GM21717 (cell line): ENCODE measurements at regions not wholly inside any gene's neighbourhood (a gene's known extent, or its start where the extent isn't known, plus 50 kb on each side); places are given as distances from the start of the nearest gene placed in this dataset.
"Not testable (repeated sequence)": the region's sequence is repeated elsewhere in the genome, so short reads cannot be mapped to it uniquely, and the experiment has no call there.

ENCODE experiments used
- ATAC-seq: cut with Tn5 transposase; IDR thresholded peaks from one replicate; pipeline ENCODE4 v1.9.1; 2021; ENCODE audit warnings: mild to moderate bottlenecking, moderate library complexity; ENCODE audit not compliant: unreplicated experiment

DNA sequence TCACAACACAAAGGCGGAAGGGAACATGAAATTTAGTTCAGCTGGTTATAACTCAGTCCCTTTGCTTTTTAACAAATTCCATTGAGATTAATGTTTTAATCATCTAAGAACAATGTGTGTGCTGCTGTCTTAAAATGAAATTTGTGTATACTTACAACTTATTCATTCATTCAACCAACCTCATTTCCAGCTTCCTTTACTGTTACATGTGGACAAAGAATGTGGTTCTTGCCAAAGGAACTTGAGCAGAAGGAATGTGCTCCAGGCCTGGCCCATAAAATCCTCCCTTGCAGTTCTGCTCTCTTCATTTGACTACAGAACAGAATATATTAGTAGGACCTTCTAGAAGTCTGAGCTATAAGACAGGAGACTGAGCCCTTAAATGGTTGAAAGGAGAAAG lies 176.8 kb upstream of the GLRA2 start:
- ATAC-seq, result no peak

DNA sequence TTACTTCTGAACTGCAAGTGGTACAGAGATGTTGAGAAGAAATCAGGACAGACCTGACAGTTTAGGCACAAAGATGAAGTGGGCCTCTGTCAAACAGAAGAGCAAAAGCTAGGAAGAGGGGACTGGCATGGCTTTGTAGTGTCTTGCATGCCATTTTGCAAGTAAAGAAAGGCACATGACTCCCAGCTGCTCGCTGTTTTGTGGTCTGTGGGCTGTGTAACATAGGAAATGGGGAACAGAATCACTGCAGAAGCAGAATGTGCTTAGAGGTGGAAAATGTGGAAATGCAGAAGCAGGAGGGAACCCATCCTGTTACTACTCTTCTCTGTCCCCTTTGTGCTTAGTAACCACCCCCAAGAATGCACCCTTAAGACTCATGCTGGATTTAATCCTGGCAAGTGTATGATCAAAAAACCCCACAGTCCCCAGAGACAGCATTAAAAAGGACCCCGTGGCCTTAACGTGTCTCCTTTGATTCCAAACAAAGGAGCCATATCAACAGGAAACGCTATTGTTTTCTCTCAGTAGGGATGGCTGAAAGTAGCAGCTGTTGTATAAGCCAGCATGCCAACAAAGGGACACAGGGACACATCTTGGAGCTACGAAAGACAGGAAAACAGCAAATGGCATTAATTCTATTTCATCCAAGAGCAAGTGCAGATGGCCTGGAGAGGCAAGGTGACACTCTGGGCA lies 177.6 kb upstream of the GLRA2 start:
- no peak for ATAC-seq

DNA sequence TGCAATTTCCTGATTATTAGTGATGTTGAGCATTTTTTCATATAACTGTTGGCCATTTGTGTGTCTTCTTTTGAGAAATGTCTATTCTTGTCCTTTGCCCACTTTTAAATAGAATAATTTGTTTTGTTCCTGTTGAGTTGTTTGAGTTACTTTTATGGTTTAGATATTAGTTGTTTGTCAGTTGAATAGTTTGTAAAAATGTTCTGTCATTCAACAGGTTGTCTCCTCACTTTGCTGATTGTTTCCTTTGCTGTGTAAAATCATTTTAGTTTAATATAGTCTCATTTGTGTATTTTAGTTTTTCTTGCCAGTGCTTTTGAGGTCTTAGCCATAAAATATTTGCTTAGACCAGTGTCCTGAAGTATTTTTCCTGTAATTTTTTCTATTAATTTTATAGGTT lies 181.8 kb upstream of the GLRA2 start:
- ATAC-seq, result no peak

DNA sequence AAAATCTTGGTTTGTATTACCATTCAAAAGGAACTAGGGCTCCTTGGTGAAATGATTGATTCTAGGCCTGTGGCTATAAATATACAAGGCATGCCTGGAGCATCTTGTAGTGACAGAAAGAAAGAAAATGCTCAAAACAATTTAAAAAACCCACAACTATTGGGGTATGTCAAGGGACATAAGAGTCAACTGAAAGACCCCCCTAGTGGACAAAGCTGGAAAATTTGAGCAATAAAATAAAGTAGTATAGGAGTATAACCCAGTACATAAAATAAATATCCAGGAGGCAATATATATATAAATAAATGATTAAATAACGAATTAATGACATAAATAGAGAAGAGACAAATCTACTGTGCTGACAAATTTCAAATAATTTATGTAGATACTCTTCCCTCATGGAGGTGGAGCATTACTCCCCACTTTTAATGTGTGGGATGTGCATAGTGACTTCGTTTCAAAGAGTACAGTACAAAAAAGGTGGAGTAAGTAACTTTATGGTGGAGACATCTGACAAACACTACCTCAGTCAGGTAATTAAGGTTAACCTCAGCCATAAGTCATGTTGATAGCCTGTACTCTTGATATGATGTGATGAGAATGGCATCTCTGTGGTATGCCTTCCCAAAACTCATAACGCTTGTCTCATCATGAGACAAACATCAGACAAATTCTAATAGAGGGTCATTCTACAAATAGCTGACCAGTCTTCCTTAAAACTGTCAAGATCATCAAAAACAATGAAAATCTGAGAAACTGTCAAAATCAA lies 185.0 kb upstream of the GLRA2 start:
- ATAC-seq, result no peak

DNA sequence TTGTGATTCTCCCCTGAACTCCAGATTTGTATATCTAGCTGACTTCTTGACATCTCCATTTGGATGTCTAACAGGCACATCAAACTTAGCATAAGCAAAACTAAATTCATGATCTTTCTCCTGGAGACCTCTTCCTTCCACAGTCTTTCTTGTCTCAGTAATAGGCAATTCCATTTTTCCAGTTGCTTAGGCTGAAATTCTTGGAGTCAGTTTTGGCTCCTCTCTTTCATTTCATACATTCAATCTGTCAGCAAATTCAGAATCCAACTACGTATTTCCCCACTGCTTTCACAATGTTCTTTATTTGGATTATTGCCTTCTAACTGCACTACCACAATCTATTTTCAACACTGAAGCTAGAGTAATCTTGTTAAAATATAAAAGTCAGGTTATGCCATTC lies 219.9 kb upstream of the GLRA2 start:
- ATAC-seq, result no peak

DNA sequence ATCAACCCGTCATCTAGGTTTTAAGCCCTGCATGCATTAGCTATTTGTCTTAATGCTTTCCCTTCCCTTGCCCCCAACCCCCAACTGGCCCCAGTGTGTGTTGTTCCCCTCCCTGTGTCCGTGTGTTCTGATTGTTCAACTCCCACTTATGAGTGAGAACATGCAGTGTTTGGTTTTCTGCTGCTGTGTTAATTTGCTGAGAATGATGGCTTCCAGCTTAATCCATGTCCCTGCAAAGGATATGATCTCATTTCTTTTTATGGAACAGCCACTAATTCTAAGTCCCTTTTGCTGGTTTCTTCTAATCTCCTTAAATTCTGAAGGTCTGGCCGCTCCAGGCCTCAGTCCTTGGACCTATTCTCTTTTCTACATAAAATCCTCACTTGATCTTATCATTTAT lies 220.4 kb upstream of the GLRA2 start:
- not testable (repeated sequence) for ATAC-seq

DNA sequence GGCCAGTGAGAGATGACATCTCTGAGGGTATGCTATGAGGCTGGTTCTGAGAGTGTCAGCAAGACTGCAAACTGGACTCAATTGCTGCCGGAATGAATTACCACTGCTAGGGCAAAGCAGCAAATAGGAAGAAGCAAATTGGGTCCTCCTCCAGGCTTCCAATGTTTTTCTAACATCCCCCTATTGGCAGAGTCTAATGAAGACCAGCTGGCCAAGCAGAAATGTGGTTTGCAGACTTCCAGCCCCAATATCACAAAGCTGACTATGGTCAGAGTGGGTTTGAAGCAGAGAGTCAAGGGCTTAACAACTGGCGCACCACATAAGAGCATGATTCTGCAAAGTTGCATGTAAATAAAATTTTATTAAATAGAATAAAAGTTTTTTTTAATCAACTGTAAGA lies 225.4 kb upstream of the GLRA2 start:
- ATAC-seq, result no peak

DNA sequence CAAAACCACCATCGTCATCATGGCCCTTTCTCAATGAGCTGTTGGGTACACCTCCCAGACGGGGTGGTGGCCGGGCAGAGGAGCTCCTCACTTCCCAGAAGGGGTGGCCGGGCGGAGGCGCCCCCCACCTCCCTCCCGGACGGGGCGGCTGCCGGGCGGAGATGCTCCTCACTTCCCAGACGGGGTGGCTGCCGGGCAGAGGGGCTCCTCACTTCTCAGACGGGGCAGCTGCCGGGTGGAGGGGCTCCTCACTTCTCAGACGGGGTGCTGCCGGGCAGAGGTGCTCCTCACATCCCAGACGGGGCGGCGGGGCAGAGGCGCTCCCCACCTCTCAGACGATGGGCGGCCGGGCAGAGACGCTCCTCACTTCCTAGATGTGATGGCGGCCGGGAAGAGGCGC lies 226.8 kb upstream of the GLRA2 start:
- ATAC-seq, result not testable (repeated sequence)

DNA sequence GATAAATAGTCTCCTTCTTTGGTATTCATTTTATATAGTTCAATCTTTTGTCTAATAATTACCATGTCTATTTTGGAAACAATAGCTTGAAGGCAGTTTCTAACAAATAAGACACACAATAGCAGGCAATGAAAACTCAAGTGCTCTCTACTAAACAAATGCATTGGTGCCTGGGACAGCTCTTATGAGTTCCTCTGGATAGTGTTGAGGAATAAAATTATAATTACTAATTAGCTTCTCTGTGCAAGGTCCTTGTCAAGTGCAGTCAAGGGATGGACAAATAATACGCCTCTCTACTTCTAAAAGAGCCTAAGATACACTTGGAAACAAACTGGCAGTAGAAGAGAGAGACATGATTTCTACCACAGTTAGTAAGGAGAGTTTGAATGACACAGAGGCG lies 229.0 kb upstream of the GLRA2 start:
- no peak for ATAC-seq

DNA sequence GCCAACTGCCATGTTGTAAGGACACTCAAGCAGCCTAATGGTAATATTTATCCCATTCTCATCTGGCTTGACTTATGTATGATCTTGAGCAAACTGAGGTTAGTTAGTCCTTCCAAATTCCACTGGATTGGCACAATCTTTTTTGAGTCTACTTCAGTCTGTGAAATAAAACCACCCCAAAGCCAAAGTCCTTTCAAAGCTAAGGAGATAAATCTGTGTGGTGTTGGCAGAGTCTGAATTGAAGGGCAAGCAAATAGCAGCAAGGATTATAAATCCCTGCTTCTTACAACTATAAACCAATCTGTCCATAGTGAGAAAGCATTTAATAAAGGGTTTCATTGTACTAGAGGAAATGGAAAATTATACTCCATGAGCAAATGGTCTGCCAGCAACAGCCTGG lies 233.9 kb upstream of the GLRA2 start:
- no peak for ATAC-seq

DNA sequence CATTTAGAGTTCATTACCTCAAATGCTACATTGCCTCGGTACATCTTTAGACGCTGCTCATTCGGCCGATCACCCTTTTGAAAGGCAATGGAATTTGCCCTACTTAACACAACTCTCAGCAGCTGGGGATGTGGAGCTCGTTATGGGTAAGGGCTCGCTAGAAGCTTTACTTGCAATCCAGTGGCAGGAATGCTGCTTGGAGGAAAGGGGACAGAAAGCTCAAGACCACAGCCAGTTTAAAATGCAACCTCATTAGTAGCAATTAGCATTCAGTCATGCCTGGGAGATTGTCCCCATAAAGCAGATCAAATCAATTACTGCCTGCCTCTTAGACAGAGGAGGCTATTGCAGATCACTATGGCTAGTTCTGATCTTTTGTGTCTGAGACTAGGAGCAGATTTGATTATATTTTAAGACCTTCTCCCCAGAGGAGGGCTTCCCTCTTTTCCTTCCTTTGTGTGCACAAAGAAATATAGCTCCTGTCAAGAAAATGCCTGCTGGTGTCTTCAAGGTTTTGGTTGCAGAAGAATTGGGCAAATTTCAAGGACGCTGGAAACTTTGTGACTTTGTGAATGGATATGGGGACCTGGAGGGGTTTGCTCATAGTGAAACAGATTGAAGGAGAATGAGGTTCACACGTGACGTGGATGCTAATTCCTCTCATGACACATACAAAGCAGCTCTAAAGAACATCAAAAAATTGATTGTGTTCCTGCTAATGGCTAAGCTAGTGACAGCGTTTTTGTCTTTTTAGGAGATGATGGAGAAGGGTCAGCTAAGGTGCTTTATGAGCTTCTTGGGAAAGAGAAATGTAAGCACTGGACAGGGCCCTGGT lies 237.5 kb upstream of the GLRA2 start:
- no peak for ATAC-seq

DNA sequence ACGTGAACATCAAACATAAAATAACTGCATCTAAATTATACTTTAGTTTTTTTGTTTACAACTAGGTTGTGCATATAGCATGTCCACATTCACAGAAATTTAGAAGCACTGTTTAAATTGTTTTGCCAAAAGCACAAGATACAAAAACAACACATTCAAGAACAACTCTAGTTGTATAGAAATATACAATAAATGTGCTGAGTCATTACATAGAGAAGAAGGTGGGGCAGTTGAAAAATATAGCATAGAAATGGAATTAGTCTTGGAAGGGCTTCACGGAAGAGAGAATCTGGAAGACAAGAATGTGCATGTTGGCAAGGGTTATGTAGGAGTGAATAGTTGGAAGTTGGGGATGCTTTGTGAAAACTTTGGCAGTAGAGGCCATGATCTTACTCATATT lies 239.0 kb upstream of the GLRA2 start:
- no peak for ATAC-seq

DNA sequence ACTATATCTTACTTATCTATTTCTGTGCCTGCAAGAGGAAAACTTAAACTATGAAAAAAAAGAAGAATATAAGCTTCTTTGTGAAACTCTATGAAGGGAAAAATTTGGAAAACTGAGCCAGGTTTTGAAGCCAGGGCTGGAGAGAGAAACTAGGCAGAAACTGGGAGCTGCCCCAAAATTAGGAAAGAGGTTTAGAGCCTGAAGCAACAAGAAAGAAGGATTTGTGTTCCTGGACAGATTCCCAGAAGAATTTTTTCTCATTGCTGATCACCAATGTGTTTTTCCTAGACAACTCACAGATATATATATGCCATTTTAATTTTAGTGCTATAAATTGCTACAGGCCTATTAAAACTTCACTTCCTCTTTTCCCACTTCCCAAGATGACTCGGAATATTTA lies 245.0 kb upstream of the GEMIN8 start:
- ATAC-seq, result no peak

DNA sequence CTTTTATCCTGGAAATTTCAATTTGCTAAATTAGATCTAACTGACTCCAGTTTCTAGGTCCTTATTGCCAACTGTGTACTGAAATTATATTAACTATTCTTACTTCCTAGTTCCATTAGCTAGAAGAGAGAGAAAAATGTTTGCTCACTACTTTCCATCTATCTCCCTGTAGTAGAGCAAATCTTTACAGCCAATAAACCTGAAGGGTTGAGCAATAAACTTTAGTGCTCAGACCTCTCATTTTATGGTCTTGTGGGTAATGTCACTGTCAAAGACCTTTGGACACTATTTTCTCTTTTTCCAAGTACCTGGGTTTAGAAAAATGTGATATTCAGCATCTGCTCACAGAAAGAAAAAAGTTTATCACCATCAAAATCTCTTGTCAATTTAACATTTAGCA lies 237.5 kb upstream of the GEMIN8 start:
- no peak for ATAC-seq

DNA sequence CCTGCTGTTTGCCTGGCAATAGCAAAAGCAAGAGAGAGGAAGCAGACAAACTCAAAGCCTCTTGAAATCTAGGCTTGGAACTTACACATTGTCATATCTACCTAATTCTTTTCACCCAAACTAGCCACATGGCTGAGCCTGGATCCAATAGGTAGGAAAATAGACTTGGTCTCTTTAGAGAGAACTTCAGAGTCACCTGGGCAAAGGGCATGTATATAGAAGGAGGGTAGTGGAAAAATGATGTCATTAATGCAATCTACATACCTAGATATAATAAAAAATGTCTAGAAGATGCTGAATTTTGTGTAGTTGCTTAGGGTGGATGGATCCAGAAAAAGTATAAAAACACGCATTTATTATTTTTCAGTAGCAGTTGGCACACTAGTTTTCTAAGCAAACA lies 237.0 kb upstream of the GEMIN8 start:
- ATAC-seq, result no peak

DNA sequence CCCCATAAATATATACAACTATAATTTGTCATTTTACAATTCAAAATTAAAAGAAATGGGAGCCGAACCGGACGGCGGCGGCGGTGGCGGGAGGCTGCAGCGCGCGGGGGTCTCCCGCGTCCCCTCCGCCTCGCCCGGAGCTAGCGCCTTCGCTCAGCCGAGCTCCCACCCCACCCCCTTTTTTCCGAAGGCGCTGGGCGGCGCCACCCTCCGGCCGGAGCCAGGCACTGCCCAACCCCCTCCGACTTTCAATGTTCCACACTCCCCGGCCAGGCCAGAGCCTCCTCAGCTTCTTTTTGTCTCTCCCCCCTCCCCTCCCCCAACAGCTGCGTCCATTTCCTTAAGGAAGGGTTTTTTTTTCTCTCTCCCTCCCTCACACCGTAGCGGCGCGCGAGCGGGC lies 214.1 kb upstream of the GEMIN8 start:
- no peak for ATAC-seq

DNA sequence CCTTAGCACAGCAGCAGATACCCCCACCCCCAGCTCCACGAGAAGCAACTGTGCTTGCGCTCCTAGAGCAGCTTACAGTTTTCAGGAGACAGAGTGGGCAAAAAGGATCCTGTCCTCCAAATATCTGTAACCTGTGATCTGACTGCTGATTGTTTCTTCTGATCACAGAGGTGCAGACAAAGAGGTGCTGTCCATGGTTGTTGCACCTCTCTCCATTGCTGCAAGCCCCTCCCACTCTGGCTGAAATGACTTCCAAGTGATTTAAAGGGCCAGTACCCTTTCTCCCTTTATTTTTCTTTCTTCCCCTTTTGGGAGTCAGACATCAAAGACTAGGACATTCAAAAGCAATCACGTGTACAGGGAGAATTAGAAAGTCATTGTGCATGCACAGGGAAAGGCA lies 205.3 kb upstream of the GEMIN8 start:
- ATAC-seq, result no peak

DNA sequence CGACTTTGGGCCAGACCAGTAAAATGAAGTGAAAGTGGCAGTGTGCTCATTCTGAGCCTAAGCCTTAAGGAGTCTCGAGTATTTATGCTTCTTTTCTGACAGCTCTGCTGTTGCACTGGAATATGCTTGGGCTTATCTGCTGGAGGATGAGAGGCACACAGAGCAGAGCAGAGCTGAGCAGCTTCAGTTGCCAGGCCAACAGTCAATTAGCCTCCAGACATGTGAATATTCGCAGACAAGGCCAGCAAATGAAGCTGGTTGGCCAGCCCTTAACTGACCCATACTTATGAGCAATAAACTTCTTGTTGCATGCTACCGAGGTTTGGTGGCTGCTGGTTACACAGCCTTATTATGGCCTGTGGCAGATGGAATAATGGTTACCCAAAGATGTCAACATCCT lies 203.0 kb upstream of the GEMIN8 start:
- no peak for ATAC-seq

DNA sequence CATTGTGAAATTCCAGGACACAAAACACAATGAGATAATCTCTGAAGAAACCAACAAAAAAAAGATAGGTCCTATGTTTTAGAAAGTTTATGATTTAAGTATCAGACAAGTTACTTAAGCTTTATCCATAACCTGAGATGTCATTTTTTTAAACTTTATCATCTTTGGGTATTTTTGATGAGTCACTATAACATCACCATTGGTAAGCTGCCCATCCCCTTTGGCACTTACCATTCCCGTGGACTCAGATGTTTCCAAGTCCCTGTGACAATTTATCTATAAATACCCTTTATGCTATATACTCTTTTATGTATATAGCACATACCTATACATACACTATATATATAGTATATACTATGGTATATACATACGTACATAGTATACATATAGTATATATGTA lies 198.9 kb upstream of the GEMIN8 start:
- no peak for ATAC-seq

DNA sequence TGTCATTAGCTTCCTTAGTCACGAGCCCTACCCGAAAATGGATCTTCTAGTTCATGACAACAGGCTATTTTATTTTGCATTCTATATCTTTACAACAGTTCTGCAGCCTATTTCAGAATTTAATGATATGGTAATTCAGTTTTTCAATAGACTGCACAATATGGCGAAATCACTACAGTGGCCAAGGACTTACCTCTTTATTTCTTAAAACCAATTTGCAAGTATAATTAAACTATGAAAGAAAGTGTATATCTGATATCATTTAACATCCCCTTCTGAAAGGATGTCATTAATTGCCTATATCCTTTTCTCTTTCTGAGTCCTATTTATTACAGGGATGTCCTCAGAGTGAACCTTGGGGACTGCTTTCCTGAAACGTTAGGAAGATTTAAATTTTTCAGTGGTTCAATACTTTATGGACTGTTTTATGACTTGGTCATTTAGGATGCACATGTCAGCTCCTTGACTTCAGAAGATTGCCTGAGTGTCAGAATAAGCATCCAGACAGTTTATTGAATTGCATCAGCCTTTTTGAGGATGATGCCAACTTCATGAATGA lies 190.8 kb upstream of the GEMIN8 start:
- ATAC-seq, result no peak

DNA sequence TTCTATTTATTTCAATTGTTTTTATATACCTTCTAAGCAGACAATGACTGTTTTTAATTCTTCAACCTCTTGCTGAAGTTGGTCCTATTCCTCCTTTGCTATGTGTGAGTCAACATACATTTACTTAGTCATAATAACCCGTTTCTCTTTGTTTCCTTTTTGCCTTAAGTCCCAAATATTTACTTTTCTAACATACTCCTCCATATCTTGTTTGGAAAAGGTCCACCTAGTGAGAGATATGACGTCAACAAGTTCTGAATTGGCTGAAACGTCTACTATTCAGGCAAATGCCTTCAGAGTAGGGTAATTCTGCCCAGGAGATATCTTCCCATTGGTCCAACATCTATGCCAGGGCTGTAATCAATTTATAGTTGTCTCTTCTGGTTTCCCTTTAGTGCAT lies 179.3 kb upstream of the GEMIN8 start:
- no peak for ATAC-seq

DNA sequence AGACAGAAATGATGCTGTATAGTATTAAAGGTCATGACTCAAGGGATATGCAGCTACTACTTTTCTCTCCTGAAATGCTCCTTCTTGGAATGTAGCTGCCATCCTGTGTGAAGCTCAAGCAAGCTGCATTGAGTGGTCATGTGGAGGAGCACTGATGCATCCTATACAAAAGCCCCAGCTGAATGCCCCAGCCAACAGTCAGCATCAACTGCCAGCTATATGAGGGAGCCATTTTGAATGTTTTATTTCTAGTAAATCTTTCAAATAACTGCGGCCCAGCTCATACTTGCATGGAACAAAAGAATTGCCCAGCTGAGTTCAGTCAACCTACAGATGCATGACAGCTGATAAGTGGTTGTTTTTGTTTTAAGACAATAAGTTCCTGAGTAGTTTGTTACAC lies 165.0 kb upstream of the GEMIN8 start:
- ATAC-seq, result no peak
